ENCODE measurements at regions not wholly inside any gene's neighbourhood (a gene's known extent, or its start where the extent isn't known, plus 50 kb on each side); places are given as distances from the start of the nearest gene placed in this dataset.

- Mint-ChIP-seq H3K36me3 (ENCODE audit: low read depth) (no peaks in the 10 kb centered on the region), H3K4me1 (peaks cover 18% of the 10 kb centered on the region), H3K9me3 (no peaks in the 10 kb centered on the region), H3K27ac (no peak overlapping the region), H3K27me3 (ENCODE audit: low read depth) (peaks cover 4% of the 10 kb centered on the region), H3K4me3 (no peak overlapping the region)
- no peak for TF ChIP-seq CTCF (IDR thresholded peaks at IDR 0.05; ENCODE audit: unreplicated experiment in 3 of 3)
Measured at GRCh38 chr13:26463296-26463695, 94.2 kb upstream of the WASF3 start.

- Mint-ChIP-seq H3K27ac (no peak overlapping the region), H3K4me1 (peaks cover 13% of the 10 kb centered on the region), H3K27me3 (ENCODE audit: low read depth) (peaks cover 4% of the 10 kb centered on the region), H3K9me3 (no peaks in the 10 kb centered on the region), H3K36me3 (ENCODE audit: low read depth) (no peaks in the 10 kb centered on the region), H3K4me3 (no peak overlapping the region)
- TF ChIP-seq CTCF (IDR thresholded peaks at IDR 0.05; ENCODE audit: unreplicated experiment in 3 of 3): no peak
Measured at GRCh38 chr13:26463848-26464247, 93.6 kb upstream of the WASF3 start.

GRCh38 chr13:26465514-26465913 lies 92.0 kb upstream of the WASF3 start:
- Mint-ChIP-seq H3K4me1 (no peaks in the 10 kb centered on the region), H3K27ac (no peak overlapping the region), H3K36me3 (ENCODE audit: low read depth) (no peaks in the 10 kb centered on the region), H3K27me3 (ENCODE audit: low read depth) (peaks cover 4% of the 10 kb centered on the region), H3K4me3 (no peak overlapping the region), H3K9me3 (no peaks in the 10 kb centered on the region)
- TF ChIP-seq CTCF (IDR thresholded peaks at IDR 0.05; ENCODE audit: unreplicated experiment in 3 of 3): no peak

GRCh38 chr13:26465954-26466353 lies 91.5 kb upstream of the WASF3 start:
- Mint-ChIP-seq H3K27me3 (ENCODE audit: low read depth) (peaks cover 4% of the 10 kb centered on the region), H3K9me3 (no peaks in the 10 kb centered on the region), H3K4me3 (no peak overlapping the region), H3K27ac (no peak overlapping the region), H3K4me1 (no peaks in the 10 kb centered on the region), H3K36me3 (ENCODE audit: low read depth) (no peaks in the 10 kb centered on the region)
- no peak for TF ChIP-seq CTCF (IDR thresholded peaks at IDR 0.05; ENCODE audit: unreplicated experiment in 3 of 3)

- H3K4me3 Mint-ChIP-seq: no peak overlapping the region
- H3K36me3 Mint-ChIP-seq (ENCODE audit: low read depth): no peaks in the 10 kb centered on the region
- H3K9me3 Mint-ChIP-seq: no peaks in the 10 kb centered on the region
- no peaks in the 10 kb centered on the region for H3K27me3 Mint-ChIP-seq (ENCODE audit: low read depth)
- no peaks in the 10 kb centered on the region for H3K4me1 Mint-ChIP-seq
- TF ChIP-seq CTCF (IDR thresholded peaks at IDR 0.05; ENCODE audit: unreplicated experiment in 3 of 3): no peak
- no peak overlapping the region for H3K27ac Mint-ChIP-seq
Measured at GRCh38 chr13:26468265-26468801, 89.2 kb upstream of the WASF3 start.

- TF ChIP-seq CTCF (IDR thresholded peaks at IDR 0.05; ENCODE audit: unreplicated experiment in 3 of 3): no peak
- Mint-ChIP-seq H3K4me3 (no peak overlapping the region), H3K27ac (no peak overlapping the region), H3K36me3 (ENCODE audit: low read depth) (no peaks in the 10 kb centered on the region), H3K27me3 (ENCODE audit: low read depth) (no peaks in the 10 kb centered on the region), H3K9me3 (no peaks in the 10 kb centered on the region), H3K4me1 (peaks cover 7% of the 10 kb centered on the region)
Measured at GRCh38 chr13:26469602-26470001, 87.9 kb upstream of the WASF3 start.

Data from nephron (organoid).